NCI-H2227 (cell line): ENCODE measurements at regions not wholly inside any gene's neighbourhood (a gene's known extent, or its start where the extent isn't known, plus 50 kb on each side); places are given as distances from the start of the nearest gene placed in this dataset.

Source experiments
- DNase-seq: peaks from one replicate; lab custom pipeline; 2025; ENCODE audit not compliant: unreplicated experiment; lab: John Stamatoyannopoulos, UW

- DNase-seq: no peak
Measured at GRCh38 chr18:24869285-24869684, 408.8 kb downstream of the HRH4 start.

- no peak for DNase-seq
Measured at GRCh38 chr18:24875286-24875685, 414.8 kb downstream of the HRH4 start.

GRCh38 chr18:24875777-24876176, 415.3 kb downstream of the HRH4 start:
- DNase-seq: no peak

GRCh38 chr18:24876266-24876665, 415.8 kb downstream of the HRH4 start:
- DNase-seq: no peak

GRCh38 chr18:24877066-24877465, 416.6 kb downstream of the HRH4 start:
- DNase-seq: no peak

- no peak for DNase-seq
Measured at GRCh38 chr18:24877546-24877945, 417.1 kb downstream of the HRH4 start.

- peak; percentile 65 for DNase-seq
Measured at GRCh38 chr18:24878289-24878688, 417.9 kb downstream of the HRH4 start.

- DNase-seq: no peak
Measured at GRCh38 chr18:24885276-24885675, 424.8 kb downstream of the HRH4 start.

GRCh38 chr18:24894880-24895279, 434.4 kb downstream of the HRH4 start:
- DNase-seq: no peak

GRCh38 chr18:24897461-24897860, 437.0 kb downstream of the HRH4 start:
- DNase-seq: no peak

- no peak for DNase-seq
Measured at GRCh38 chr18:24910221-24910620, 441.7 kb downstream of the ZNF521 start.

- no peak for DNase-seq
Measured at GRCh38 chr18:24913507-24914170, 438.3 kb downstream of the ZNF521 start.

GRCh38 chr18:24914171-24914525, 437.8 kb downstream of the ZNF521 start:
- DNase-seq: no peak

GRCh38 chr18:24914685-24915084, 437.3 kb downstream of the ZNF521 start:
- DNase-seq: no peak

GRCh38 chr18:24915547-24915946, 436.4 kb downstream of the ZNF521 start:
- DNase-seq: no peak

GRCh38 chr18:24917767-24918166, 434.2 kb downstream of the ZNF521 start:
- no peak for DNase-seq

GRCh38 chr18:24918257-24918656, 433.7 kb downstream of the ZNF521 start:
- DNase-seq: no peak

GRCh38 chr18:24919181-24919797, 432.7 kb downstream of the ZNF521 start:
- no peak for DNase-seq

GRCh38 chr18:24922491-24922890, 429.5 kb downstream of the ZNF521 start:
- no peak for DNase-seq

- DNase-seq: no peak
Measured at GRCh38 chr18:24923138-24923537, 428.8 kb downstream of the ZNF521 start.

- DNase-seq: peak; percentile 53
Measured at GRCh38 chr18:24924066-24924716, 427.8 kb downstream of the ZNF521 start.

GRCh38 chr18:24926649-24927048, 425.3 kb downstream of the ZNF521 start:
- no peak for DNase-seq
